ENCODE measurements at regions not wholly inside any gene's neighbourhood (a gene's known extent, or its start where the extent isn't known, plus 50 kb on each side); places are given as distances from the start of the nearest gene placed in this dataset.

GRCh38 chr5:106140101-106140500 is 1530.6 kb downstream of the EFNA5 start:
- Histone ChIP-seq H3K27me3 (no peaks in the 10 kb centered on the region), H3K4me1 (no peaks in the 10 kb centered on the region), H3K4me3 (no peak overlapping the region), H3K27ac (no peak overlapping the region), H3K36me3 (no peaks in the 10 kb centered on the region), H3K9me3 (peaks cover 0 to 5% (median 0%) of the 10 kb centered on the region in 12 donors)
- intact Hi-C loops (cut with DNase I) = no loop called here
- 54 to 65% (median 57%) methylated on average over 2 of the region's 2 CpGs for WGBS, 4 donors
- ATAC-seq (no peak), DNase-seq (no peak)
- no peak for TF ChIP-seq POLR2A (IDR thresholded peaks at IDR 0.05)
- TF ChIP-seq, protein P1, sequence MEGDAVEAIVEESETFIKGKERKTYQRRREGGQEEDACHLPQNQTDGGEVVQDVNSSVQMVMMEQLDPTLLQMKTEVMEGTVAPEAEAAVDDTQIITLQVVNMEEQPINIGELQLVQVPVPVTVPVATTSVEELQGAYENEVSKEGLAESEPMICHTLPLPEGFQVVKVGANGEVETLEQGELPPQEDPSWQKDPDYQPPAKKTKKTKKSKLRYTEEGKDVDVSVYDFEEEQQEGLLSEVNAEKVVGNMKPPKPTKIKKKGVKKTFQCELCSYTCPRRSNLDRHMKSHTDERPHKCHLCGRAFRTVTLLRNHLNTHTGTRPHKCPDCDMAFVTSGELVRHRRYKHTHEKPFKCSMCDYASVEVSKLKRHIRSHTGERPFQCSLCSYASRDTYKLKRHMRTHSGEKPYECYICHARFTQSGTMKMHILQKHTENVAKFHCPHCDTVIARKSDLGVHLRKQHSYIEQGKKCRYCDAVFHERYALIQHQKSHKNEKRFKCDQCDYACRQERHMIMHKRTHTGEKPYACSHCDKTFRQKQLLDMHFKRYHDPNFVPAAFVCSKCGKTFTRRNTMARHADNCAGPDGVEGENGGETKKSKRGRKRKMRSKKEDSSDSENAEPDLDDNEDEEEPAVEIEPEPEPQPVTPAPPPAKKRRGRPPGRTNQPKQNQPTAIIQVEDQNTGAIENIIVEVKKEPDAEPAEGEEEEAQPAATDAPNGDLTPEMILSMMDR (IDR thresholded peaks at IDR 0.05) = no peak

- H3K36me3 ChIP-seq = no peaks in the 10 kb centered on the region
- no peak overlapping the region for H3K4me3 ChIP-seq
- TF ChIP-seq POLR2A (IDR thresholded peaks at IDR 0.05) = no peak
- TF ChIP-seq, protein P1 (IDR thresholded peaks at IDR 0.05) = no peak
- no peak overlapping the region for H3K27ac ChIP-seq
- ATAC-seq (no peak), DNase-seq (no peak)
- intact Hi-C loops (cut with DNase I) = no loop called here
- H3K9me3 ChIP-seq = peaks cover 0 to 5% (median 0%) of the 10 kb centered on the region in 12 donors
- WGBS, 4 donors = 32 to 51% (median 42%) methylated on average over 2 of the region's 2 CpGs
- H3K4me1 ChIP-seq = no peaks in the 10 kb centered on the region
- H3K27me3 ChIP-seq = no peaks in the 10 kb centered on the region
Measured at GRCh38 chr5:106136061-106136460, 1534.7 kb downstream of the EFNA5 start.

- no peaks in the 10 kb centered on the region for H3K4me1 ChIP-seq
- 70 to 82% (median 80%) methylated on average over 1 of the region's 1 CpG for WGBS, 4 donors
- TF ChIP-seq, protein P1 (IDR thresholded peaks at IDR 0.05) = no peak
- no peak for TF ChIP-seq POLR2A (IDR thresholded peaks at IDR 0.05)
Measured at GRCh38 chr5:106135473-106135872, 1535.3 kb downstream of the EFNA5 start.

DNA sequence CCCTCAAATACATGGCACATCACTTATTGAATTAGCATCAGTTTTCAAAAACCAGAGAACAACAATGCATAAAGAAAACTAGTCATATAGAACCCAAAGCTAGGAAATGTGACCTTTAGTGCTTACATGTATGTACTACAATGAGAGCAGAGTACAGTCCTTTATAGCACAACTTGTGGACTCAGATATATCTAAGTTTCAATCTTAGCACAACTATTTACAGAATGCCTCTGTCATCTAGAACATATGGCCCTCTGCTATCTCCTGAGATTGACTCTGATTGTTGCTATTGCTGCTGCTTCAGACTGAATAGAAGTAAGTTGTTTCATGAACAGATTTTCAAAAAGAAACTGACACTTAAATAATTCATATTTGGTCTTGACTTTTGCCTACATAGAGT is 1536.2 kb downstream of the EFNA5 start:
- DNase-seq (no peak), ATAC-seq (no peak)
- Histone ChIP-seq H3K4me1 (no peaks in the 10 kb centered on the region), H3K36me3 (no peaks in the 10 kb centered on the region), H3K27me3 (no peaks in the 10 kb centered on the region), H3K4me3 (no peak overlapping the region), H3K9me3 (peaks cover 0 to 5% (median 0%) of the 10 kb centered on the region in 12 donors), H3K27ac (no peak overlapping the region)
- intact Hi-C loops (cut with DNase I) = no loop called here
- TF ChIP-seq, protein P1 (IDR thresholded peaks at IDR 0.05) = no peak
- no peak for TF ChIP-seq POLR2A (IDR thresholded peaks at IDR 0.05)

More at GRCh38 chr5:106135473-106135872, 1535.3 kb downstream of the EFNA5 start:
- no peak overlapping the region for H3K27ac ChIP-seq
- peaks cover 0 to 5% (median 0%) of the 10 kb centered on the region in 12 donors for H3K9me3 ChIP-seq
- no peaks in the 10 kb centered on the region for H3K36me3 ChIP-seq
- ATAC-seq = no peak
- H3K27me3 ChIP-seq = no peaks in the 10 kb centered on the region
- intact Hi-C loops (cut with DNase I) = no loop called here
- DNase-seq = no peak
- H3K4me3 ChIP-seq = no peak overlapping the region
